Peyer's patch (tissue), 4 donors: ENCODE measurements at regions not wholly inside any gene's neighbourhood (a gene's known extent, or its start where the extent isn't known, plus 50 kb on each side); places are given as distances from the start of the nearest gene placed in this dataset.

Experiments used
- POLR2A ChIP-seq, 2 donors: fragments of 450-650 bp; IDR thresholded peaks; one replicate each; pipeline ENCODE4 v1.5.1; 2017; ENCODE audit warnings: antibody characterized with exemption in 2 of 2, mild to moderate bottlenecking in 2 of 2, moderate library complexity in 2 of 2
- TF ChIP-seq, protein P1 (sequence below), 6 experiments: fragments of 450-650 bp in 4 of 6; fragments of 200-600 bp in 2 of 6; sonication (generic) in 1 of 6; IDR thresholded peaks; one replicate each; pipeline ENCODE4 v1.5.1; 2017 to 2019; ENCODE audit warnings: antibody characterized with exemption in 6 of 6, mild to moderate bottlenecking in 3 of 6, moderate library complexity in 1 of 6

DNA sequence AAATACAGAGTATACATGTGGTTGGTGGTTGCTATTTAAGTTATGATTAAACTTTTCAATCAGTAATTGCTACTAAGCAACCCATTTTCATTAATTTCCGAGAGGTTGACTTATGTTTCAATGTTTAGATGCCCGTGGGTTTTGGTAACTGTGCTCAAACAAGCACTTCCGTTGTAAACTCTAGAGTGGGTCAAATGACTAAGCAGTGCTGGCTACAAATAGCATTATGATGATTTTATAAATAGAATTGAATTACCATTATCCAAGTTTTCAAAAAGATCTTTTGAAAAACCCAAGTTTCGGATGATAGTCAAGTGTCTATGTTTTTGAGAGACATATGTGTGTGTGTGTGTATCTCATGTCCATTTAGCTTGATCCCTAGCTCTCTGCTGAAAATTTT lies 2369.4 kb upstream of the ACO1 start:
- TF ChIP-seq, protein P1, sequence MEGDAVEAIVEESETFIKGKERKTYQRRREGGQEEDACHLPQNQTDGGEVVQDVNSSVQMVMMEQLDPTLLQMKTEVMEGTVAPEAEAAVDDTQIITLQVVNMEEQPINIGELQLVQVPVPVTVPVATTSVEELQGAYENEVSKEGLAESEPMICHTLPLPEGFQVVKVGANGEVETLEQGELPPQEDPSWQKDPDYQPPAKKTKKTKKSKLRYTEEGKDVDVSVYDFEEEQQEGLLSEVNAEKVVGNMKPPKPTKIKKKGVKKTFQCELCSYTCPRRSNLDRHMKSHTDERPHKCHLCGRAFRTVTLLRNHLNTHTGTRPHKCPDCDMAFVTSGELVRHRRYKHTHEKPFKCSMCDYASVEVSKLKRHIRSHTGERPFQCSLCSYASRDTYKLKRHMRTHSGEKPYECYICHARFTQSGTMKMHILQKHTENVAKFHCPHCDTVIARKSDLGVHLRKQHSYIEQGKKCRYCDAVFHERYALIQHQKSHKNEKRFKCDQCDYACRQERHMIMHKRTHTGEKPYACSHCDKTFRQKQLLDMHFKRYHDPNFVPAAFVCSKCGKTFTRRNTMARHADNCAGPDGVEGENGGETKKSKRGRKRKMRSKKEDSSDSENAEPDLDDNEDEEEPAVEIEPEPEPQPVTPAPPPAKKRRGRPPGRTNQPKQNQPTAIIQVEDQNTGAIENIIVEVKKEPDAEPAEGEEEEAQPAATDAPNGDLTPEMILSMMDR (IDR thresholded peaks at IDR 0.05), result no peak
- no peak for TF ChIP-seq POLR2A (IDR thresholded peaks at IDR 0.05)
